AG04450 (cell line): ENCODE measurements at regions not wholly inside any gene's neighbourhood (a gene's known extent, or its start where the extent isn't known, plus 50 kb on each side); places are given as distances from the start of the nearest gene placed in this dataset.

ENCODE experiments used
- CTCF ChIA-PET: fragments of 300-600, 350-600 bp; formaldehyde crosslinking; extraction: SDS; loops from one replicate; lab custom pipeline; 2022; ENCODE audit warnings: antibody characterized with exemption, inconsistent platforms; lab: Charles Lee
- POLR2A ChIA-PET: fragments of 350-600 bp; formaldehyde crosslinking; extraction: SDS; loops from one replicate; lab custom pipeline; 2021; ENCODE audit warnings: antibody characterized with exemption, inconsistent platforms; lab: Yijun Ruan, JAX
- DNase-seq: peaks from one replicate; pipeline ENCODE4 v3.0.0-alpha.2; 2011; ENCODE audit warnings: low read depth, low spot score
- H3K27ac ChIP-seq: one replicate; pipeline ENCODE4 v1.5.1; 2012; ENCODE audit warnings: low read depth, low read length, control low read depth
- H3K27me3 ChIP-seq: one replicate; pipeline ENCODE4 v1.6.0; 2012; ENCODE audit warnings: low read length; ENCODE audit not compliant: control insufficient read depth, insufficient read depth
- H3K4me3 ChIP-seq: 2 replicates; pipeline ENCODE4 v1.5.1; 2011; ENCODE audit warnings: mild to moderate bottlenecking, low read depth, low read length, control low read depth
- H3K9me3 ChIP-seq: 2 replicates; pipeline ENCODE4 v1.5.1; 2012; ENCODE audit warnings: low read length; ENCODE audit not compliant: control insufficient read depth, insufficient read depth
- CTCF ChIP-seq: IDR thresholded peaks from 2 replicates; pipeline ENCODE4 v1.5.1; 2011; ENCODE audit warnings: low read depth, low read length, control low read depth, inconsistent platforms

DNA sequence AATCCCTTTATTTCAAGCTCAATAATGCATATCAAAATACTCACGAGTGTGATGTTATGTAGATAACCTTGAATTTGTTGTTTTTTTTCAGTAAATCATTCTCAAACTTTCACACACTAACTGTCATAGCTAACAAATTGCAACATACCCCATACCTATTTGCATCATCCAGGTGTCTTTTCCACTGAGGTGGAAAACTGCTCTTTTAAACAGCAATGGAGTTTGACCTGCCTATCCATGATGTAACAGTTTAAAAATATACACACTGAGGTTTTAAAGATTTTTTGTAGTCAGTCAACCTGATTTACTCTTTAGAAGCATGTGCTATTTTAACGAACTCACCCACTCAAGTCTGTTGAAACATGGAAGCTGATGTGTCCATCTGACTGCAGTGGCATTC, 298.7 kb downstream of the RND3 start:
- no peak for TF ChIP-seq CTCF
- POLR2A ChIA-PET, result no interaction called here
- Histone ChIP-seq H3K27me3 (no peaks in the 10 kb centered on the region), H3K27ac (no peak overlapping the region), H3K9me3 (no peaks in the 10 kb centered on the region; the same call in 1 of the 2 replicates), H3K4me3 (no peak overlapping the region)
- no peak for DNase-seq
- CTCF ChIA-PET, result interaction anchor here (0.8 kb wide), 1 partner anchor 1050 kb away, joined by 3 read pairs; no protein-coding TSS in a partner anchor

- DNase-seq, result no peak
- no peak for TF ChIP-seq CTCF
- Histone ChIP-seq H3K4me3 (no peak overlapping the region), H3K9me3 (no peaks in the 10 kb centered on the region; the same call in 1 of the 2 replicates), H3K27me3 (no peaks in the 10 kb centered on the region), H3K27ac (no peak overlapping the region)
- ChIA-PET CTCF (no interaction called here), POLR2A (no interaction called here)
Observed at GRCh38 chr2:150188177-150188576, 299.3 kb downstream of the RND3 start.

- DNase-seq, result no peak
- TF ChIP-seq CTCF, result no peak
- Histone ChIP-seq H3K9me3 (no peaks in the 10 kb centered on the region), H3K27ac (no peak overlapping the region), H3K27me3 (no peaks in the 10 kb centered on the region), H3K4me3 (no peak overlapping the region)
- ChIA-PET POLR2A (no interaction called here), CTCF (no interaction called here)
Observed at GRCh38 chr2:150182566-150183235, 304.8 kb downstream of the RND3 start.

GRCh38 chr2:150178591-150178990, 308.9 kb downstream of the RND3 start:
- Histone ChIP-seq H3K27ac (no peak overlapping the region), H3K9me3 (no peaks in the 10 kb centered on the region), H3K27me3 (no peaks in the 10 kb centered on the region), H3K4me3 (no peak overlapping the region)
- POLR2A ChIA-PET, result no interaction called here
- no peak for DNase-seq
- no peak for TF ChIP-seq CTCF
- CTCF ChIA-PET, result no interaction called here

DNA sequence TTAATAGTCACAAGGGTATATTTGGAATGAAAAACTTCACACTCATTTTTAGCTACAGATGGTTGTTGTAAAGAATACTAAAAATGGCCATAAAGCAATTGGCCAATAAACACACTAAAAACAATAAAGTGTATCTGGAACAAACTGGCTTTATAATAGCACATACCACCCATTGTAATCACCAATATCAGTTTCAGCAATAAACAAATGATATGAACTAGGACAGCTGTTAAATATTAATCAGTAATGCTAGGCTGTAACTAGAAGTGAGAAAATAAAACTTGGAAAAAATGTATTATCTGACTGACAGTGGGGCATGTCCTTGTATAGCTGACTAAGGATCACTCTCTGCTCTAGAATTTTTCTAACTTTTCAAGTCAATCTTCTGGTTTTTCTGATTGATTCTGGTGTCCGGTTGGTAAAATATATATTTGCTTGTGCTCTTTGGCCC, 312.5 kb downstream of the RND3 start:
- peaks cover 7% of the 10 kb centered on the region; the same call in 1 of the 2 replicates for H3K9me3 ChIP-seq
- CTCF ChIA-PET, result interaction anchor here (0.6 kb wide), 1 partner anchor 42 kb away, joined by 3 read pairs; no protein-coding TSS in a partner anchor
- POLR2A ChIA-PET, result no interaction called here

More for the DNA sequence above, 312.5 kb downstream of the RND3 start:
- Histone ChIP-seq H3K27ac (no peak overlapping the region), H3K4me3 (no peak overlapping the region), H3K27me3 (no peaks in the 10 kb centered on the region)
- DNase-seq, result no peak
- TF ChIP-seq CTCF, result no peak
